GM12801 (cell line): ENCODE measurements at regions not wholly inside any gene's neighbourhood (a gene's known extent, or its start where the extent isn't known, plus 50 kb on each side); places are given as distances from the start of the nearest gene placed in this dataset.

Experiments used
- TF ChIP-seq, protein P1 (sequence below): IDR thresholded peaks from one replicate; pipeline ENCODE4 v1.5.1; 2011; ENCODE audit warnings: control low read depth; ENCODE audit not compliant: insufficient read length; ENCODE audit errors: extremely low read depth

DNA sequence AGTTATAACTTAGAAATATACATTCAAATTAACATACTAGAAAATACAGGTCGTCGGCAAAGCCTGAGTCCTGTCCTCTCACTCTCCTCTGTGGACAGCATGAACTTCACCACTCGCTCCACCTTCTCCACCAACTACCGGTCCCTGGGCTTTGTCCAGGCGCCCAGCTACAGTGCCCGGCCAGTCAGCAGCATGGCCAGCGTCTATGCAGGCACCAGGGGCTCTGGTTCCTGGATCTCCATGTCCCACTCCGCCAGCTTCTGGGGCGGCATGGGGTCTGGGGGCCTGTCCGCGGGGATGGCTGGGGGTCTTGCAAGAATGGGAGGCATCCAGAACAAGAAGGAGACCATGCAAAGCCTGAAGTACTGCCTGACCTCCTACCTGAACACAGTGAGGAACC, 319.4 kb downstream of the ZFHX3 start:
- TF ChIP-seq, protein P1, sequence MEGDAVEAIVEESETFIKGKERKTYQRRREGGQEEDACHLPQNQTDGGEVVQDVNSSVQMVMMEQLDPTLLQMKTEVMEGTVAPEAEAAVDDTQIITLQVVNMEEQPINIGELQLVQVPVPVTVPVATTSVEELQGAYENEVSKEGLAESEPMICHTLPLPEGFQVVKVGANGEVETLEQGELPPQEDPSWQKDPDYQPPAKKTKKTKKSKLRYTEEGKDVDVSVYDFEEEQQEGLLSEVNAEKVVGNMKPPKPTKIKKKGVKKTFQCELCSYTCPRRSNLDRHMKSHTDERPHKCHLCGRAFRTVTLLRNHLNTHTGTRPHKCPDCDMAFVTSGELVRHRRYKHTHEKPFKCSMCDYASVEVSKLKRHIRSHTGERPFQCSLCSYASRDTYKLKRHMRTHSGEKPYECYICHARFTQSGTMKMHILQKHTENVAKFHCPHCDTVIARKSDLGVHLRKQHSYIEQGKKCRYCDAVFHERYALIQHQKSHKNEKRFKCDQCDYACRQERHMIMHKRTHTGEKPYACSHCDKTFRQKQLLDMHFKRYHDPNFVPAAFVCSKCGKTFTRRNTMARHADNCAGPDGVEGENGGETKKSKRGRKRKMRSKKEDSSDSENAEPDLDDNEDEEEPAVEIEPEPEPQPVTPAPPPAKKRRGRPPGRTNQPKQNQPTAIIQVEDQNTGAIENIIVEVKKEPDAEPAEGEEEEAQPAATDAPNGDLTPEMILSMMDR = no peak

- TF ChIP-seq, protein P1 = no peak
These were observed 320.4 kb downstream of the ZFHX3 start for GRCh38 chr16:72727565-72727964.

DNA sequence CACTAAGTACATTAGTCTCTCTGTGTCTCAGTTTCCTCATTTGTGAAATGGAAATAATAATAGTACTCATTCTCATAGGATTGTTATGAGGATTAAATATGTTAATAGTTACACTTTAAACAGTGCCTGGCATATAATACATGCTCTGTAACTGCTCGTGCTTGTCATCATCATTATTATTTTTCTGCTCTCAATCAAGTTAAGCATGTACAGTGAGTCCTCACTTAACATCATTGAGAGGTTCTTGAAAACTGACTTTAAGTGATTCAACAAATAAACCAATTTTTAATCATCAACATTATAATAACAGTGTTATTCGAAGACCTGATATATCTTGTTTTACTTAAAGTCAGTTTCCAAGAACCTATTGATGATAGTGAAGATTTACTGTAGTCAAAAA, 322.3 kb downstream of the ZFHX3 start:
- TF ChIP-seq, protein P1 = no peak

GRCh38 chr16:72723781-72724180, 324.1 kb downstream of the ZFHX3 start:
- TF ChIP-seq, protein P1 = no peak

- TF ChIP-seq, protein P1 = no peak
These were observed 325.4 kb downstream of the ZFHX3 start for GRCh38 chr16:72722552-72722951.

GRCh38 chr16:72721981-72722380, 325.9 kb downstream of the ZFHX3 start:
- TF ChIP-seq, protein P1 = no peak

DNA sequence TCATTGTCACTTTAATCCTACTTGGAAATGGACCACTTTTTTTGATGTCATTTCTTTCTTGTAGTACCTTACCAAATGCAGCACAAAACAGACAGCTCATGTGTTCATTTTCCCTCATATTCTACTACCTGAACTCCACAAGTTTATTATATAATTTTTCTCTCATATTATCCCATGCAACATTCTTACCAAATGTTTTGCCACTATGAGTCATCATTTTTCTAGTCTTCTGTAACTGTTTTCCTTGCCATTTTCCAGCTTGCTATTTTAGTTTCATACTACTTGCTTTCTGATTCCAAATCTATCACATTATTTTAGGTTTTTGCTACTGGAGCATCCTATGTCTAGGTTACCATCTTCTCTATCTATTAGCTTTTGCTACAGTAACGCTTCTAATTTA, 332.7 kb downstream of the ZFHX3 start:
- TF ChIP-seq, protein P1 = no peak

- TF ChIP-seq, protein P1 = no peak
These were observed 336.1 kb downstream of the ZFHX3 start for GRCh38 chr16:72711823-72712222.
